GM12878 (cell line): ENCODE measurements at regions not wholly inside any gene's neighbourhood (a gene's known extent, or its start where the extent isn't known, plus 50 kb on each side); places are given as distances from the start of the nearest gene placed in this dataset.

Experiments
- ATAC-seq: fragments of 200-7000 bp; cut with Tn5 transposase; 3 replicates; pipeline ENCODE4 v1.9.1; 2020; ENCODE audit warnings: mild to moderate bottlenecking, moderate library complexity
- BruUV-seq: library from RNA; stranded (reverse); fragments of 400-500 nt; replicated peaks from 2 replicates; lab custom pipeline; 2021; lab: Mats Ljungman, UMichigan
- CTCF ChIA-PET: fragments of 300-600 bp; sonication (Branson Sonifier 250); formaldehyde crosslinking; extraction: SDS; loops from one replicate; lab custom pipeline; 2021; ENCODE audit warnings: inconsistent platforms; lab: Yijun Ruan, JAX
- POLR2A ChIA-PET: fragments of 350-600 bp; formaldehyde crosslinking; extraction: SDS; loops from one replicate; lab custom pipeline; 2021; ENCODE audit warnings: inconsistent platforms; lab: Charles Lee
- RAD21 ChIA-PET: fragments of 300-600 bp; sonication (Branson Sonifier 250); formaldehyde crosslinking; loops from one replicate; lab custom pipeline; 2023; ENCODE audit warnings: antibody characterized with exemption; ENCODE audit not compliant: unreplicated experiment; lab: Charles Lee
- SMC1A ChIA-PET: fragments of 300-600 bp; sonication (Branson Sonifier 250); formaldehyde crosslinking; loops from one replicate; lab custom pipeline; 2023; ENCODE audit not compliant: unreplicated experiment, uncharacterized antibody; lab: Charles Lee
- DNase-seq: peaks from one replicate; pipeline ENCODE4 v3.0.0-alpha.2; 2011; ENCODE audit warnings: low read depth, low spot score
- FAIRE-seq: peaks from 3 replicates; lab custom pipeline; 2011; peaks lifted over from hg19 to GRCh38; lab: Jason Lieb, UNC
- H2AFZ ChIP-seq: 2 replicates; pipeline ENCODE4 v1.6.0; 2011; ENCODE audit warnings: low read depth, low read length, control low read depth; ENCODE audit not compliant: control insufficient read depth
- H3K27ac ChIP-seq: 2 replicates; pipeline ENCODE4 v1.5.1; 2011; ENCODE audit warnings: control low read depth; ENCODE audit not compliant: control insufficient read depth, insufficient read depth
- H3K27me3 ChIP-seq, 2 experiments: replicated peaks in 1 of 2; 2 replicates each; pipeline versions ENCODE4 v1.6.0 to v1.6.1; 2011; ENCODE audit warnings: low read length in 1 of 2; ENCODE audit not compliant: control insufficient read depth in 2 of 2, insufficient read depth in 2 of 2
- H3K36me3 ChIP-seq, 2 experiments: 2 replicates each; pipeline ENCODE4 v1.5.1; 2011; ENCODE audit warnings: low read length in 1 of 2; ENCODE audit not compliant: control insufficient read depth in 2 of 2, insufficient read depth in 2 of 2
- H3K4me1 ChIP-seq: 2 replicates; pipeline ENCODE4 v1.6.1; 2011; ENCODE audit warnings: mild to moderate bottlenecking, low read length, moderate library complexity, mixed read lengths; ENCODE audit not compliant: control insufficient read depth, insufficient read depth
- H3K4me2 ChIP-seq: 2 replicates; pipeline ENCODE4 v1.6.0; 2011; ENCODE audit warnings: control low read depth; ENCODE audit not compliant: control insufficient read depth, insufficient read depth
- H3K4me3 ChIP-seq: fragments of 200-600 bp; sonication (generic); 2 replicates; pipeline ENCODE4 v1.5.1; 2016
- H3K79me2 ChIP-seq: 2 replicates; pipeline ENCODE4 v1.6.0; 2011; ENCODE audit warnings: low read length; ENCODE audit not compliant: control insufficient read depth, insufficient read depth
- H3K9ac ChIP-seq: 2 replicates; pipeline ENCODE4 v1.8.0; 2011; ENCODE audit warnings: low read length, control low read depth, mixed read lengths; ENCODE audit not compliant: control insufficient read depth, insufficient read depth
- H3K9me3 ChIP-seq: replicated peaks from 3 replicates; pipeline ENCODE4 v1.5.1; 2011; ENCODE audit warnings: mild to moderate bottlenecking, low read length; ENCODE audit not compliant: control insufficient read depth, insufficient read depth
- H4K20me1 ChIP-seq: 2 replicates; pipeline ENCODE4 v1.6.0; 2011; ENCODE audit not compliant: control insufficient read depth, insufficient read depth
- CBX3 ChIP-seq: fragments of 200-600 bp; sonication (generic); IDR thresholded peaks from 2 replicates; pipeline ENCODE4 v1.6.1; 2016; ENCODE audit warnings: low read depth, borderline replicate concordance
- POLR2A ChIP-seq: IDR thresholded peaks from 2 replicates; pipeline ENCODE4 v1.6.1; 2011; ENCODE audit warnings: low read depth, mild to moderate bottlenecking, low read length
- SP1 ChIP-seq: IDR thresholded peaks from one replicate; pipeline ENCODE4 v1.6.1; 2011; ENCODE audit warnings: low read depth, low read length
- ZZZ3 ChIP-seq: IDR thresholded peaks from 2 replicates; pipeline ENCODE4 v1.6.1; 2011; ENCODE audit warnings: low read depth; ENCODE audit not compliant: control insufficient read depth, insufficient read length
- in situ Hi-C: fragments of 300-500 bp; cut with MboI; formaldehyde crosslinking; loops from 9 replicates; pipeline ENCODE4 v1.14.3; 2018; ENCODE audit warnings: mixed read lengths
- intact Hi-C: fragments of 100-400 bp; cut with micrococcal nuclease; formaldehyde crosslinking; loops from one replicate; pipeline ENCODE4 v1.14.2; 2022; ENCODE audit not compliant: unreplicated experiment
- TF ChIP-seq, protein P1 (sequence below): fragments of 450-650 bp; IDR thresholded peaks from 2 replicates; pipeline ENCODE4 v1.6.1; 2016; ENCODE audit warnings: mild to moderate bottlenecking, moderate library complexity, borderline replicate concordance
- TF ChIP-seq, protein P2 (sequence below): fragments of 450-650 bp; formaldehyde crosslinking; IDR thresholded peaks from 2 replicates; pipeline ENCODE4 v1.5.0; 2022; ENCODE audit warnings: mild to moderate bottlenecking, missing genetic modification characterization

DNA sequence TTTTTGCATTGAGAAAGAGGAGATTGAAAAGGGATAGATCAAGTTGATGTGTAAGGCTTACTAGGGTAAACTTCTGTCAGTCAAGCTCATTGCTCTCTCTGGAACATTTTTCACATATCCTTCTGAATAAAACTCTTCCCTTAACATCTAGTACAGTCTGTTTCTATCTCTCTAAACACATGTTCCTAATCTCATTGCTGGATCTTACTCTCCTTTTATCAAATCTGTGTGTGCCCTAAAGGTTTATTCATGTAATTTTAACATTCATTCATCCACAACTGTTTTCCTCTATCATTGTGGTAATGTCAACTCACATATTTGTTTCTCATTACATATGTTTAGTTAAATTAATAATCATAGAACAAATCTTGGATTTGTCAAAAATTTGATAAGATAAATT, 277.9 kb upstream of the GULP1 start:
- H3K9me3 ChIP-seq = no peaks in the 10 kb centered on the region
- no peak overlapping the region for H3K4me3 ChIP-seq
- ChIA-PET POLR2A (interaction anchor here (0.6 kb wide), 1 partner anchor 136 kb away, joined by 3 read pairs; no protein-coding TSS in a partner anchor), RAD21 (no interaction called here), SMC1A (interaction anchor here (0.7 kb wide), 1 partner anchor 333 kb away, joined by 3 read pairs; no protein-coding TSS in a partner anchor), CTCF (interaction anchor here (1.2 kb wide), 1 partner anchor 9 kb away, joined by 3 read pairs; no protein-coding TSS in a partner anchor)
- no TSS peak for BruUV-seq
- in situ Hi-C loops (no loop called here), intact Hi-C loops (no loop called here)
- TF ChIP-seq SP1 = no peak
- TF ChIP-seq, protein P1, sequence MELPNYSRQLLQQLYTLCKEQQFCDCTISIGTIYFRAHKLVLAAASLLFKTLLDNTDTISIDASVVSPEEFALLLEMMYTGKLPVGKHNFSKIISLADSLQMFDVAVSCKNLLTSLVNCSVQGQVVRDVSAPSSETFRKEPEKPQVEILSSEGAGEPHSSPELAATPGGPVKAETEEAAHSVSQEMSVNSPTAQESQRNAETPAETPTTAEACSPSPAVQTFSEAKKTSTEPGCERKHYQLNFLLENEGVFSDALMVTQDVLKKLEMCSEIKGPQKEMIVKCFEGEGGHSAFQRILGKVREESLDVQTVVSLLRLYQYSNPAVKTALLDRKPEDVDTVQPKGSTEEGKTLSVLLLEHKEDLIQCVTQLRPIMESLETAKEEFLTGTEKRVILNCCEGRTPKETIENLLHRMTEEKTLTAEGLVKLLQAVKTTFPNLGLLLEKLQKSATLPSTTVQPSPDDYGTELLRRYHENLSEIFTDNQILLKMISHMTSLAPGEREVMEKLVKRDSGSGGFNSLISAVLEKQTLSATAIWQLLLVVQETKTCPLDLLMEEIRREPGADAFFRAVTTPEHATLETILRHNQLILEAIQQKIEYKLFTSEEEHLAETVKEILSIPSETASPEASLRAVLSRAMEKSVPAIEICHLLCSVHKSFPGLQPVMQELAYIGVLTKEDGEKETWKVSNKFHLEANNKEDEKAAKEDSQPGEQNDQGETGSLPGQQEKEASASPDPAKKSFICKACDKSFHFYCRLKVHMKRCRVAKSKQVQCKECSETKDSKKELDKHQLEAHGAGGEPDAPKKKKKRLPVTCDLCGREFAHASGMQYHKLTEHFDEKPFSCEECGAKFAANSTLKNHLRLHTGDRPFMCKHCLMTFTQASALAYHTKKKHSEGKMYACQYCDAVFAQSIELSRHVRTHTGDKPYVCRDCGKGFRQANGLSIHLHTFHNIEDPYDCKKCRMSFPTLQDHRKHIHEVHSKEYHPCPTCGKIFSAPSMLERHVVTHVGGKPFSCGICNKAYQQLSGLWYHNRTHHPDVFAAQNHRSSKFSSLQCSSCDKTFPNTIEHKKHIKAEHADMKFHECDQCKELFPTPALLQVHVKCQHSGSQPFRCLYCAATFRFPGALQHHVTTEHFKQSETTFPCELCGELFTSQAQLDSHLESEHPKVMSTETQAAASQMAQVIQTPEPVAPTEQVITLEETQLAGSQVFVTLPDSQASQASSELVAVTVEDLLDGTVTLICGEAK = no peak
- TF ChIP-seq, protein P2, sequence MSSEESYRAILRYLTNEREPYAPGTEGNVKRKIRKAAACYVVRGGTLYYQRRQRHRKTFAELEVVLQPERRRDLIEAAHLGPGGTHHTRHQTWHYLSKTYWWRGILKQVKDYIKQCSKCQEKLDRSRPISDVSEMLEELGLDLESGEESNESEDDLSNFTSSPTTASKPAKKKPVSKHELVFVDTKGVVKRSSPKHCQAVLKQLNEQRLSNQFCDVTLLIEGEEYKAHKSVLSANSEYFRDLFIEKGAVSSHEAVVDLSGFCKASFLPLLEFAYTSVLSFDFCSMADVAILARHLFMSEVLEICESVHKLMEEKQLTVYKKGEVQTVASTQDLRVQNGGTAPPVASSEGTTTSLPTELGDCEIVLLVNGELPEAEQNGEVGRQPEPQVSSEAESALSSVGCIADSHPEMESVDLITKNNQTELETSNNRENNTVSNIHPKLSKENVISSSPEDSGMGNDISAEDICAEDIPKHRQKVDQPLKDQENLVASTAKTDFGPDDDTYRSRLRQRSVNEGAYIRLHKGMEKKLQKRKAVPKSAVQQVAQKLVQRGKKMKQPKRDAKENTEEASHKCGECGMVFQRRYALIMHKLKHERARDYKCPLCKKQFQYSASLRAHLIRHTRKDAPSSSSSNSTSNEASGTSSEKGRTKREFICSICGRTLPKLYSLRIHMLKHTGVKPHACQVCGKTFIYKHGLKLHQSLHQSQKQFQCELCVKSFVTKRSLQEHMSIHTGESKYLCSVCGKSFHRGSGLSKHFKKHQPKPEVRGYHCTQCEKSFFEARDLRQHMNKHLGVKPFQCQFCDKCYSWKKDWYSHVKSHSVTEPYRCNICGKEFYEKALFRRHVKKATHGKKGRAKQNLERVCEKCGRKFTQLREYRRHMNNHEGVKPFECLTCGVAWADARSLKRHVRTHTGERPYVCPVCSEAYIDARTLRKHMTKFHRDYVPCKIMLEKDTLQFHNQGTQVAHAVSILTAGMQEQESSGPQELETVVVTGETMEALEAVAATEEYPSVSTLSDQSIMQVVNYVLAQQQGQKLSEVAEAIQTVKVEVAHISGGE (CRISPR knock-in tag) = no peak
- TF ChIP-seq ZZZ3 = no peak
- TF ChIP-seq CBX3 = no peak
- TF ChIP-seq POLR2A = no peak
- no peaks in the 10 kb centered on the region for H3K27me3 ChIP-seq
- H4K20me1 ChIP-seq = no peaks in the 10 kb centered on the region
- ATAC-seq (no peak), FAIRE-seq (no peak), DNase-seq (no peak)
- H2AFZ ChIP-seq = no peak overlapping the region
- H3K4me2 ChIP-seq = no peak overlapping the region
- H3K79me2 ChIP-seq = no peaks in the 10 kb centered on the region
- H3K9ac ChIP-seq = no peak overlapping the region
- H3K4me1 ChIP-seq = no peaks in the 10 kb centered on the region
- H3K27ac ChIP-seq = no peak overlapping the region
- no peaks in the 10 kb centered on the region for H3K36me3 ChIP-seq
